ENCODE measurements at regions not wholly inside any gene's neighbourhood (a gene's known extent, or its start where the extent isn't known, plus 50 kb on each side); places are given as distances from the start of the nearest gene placed in this dataset.

DNA sequence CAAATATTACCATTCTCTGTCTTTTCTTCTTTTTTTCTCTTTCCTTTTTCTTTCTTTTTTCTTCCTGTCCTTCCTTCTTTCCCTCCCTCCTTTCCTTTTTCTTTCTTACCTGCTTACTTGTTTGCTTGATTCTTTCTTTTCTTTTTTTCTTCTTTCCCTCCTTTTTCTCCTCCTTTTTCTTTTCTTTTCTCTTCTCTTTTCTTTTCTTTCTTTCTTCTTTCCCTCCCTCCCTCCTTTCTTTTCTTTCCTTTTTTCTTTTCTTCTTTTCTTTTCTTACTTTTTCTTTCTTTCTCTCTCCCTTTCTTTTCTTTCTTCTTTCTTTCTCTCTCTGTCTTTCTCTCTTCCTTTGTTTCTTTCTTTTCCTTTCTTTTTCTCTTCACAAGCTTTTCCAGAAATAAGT is 697.4 kb upstream of the ADGRL3 start:
- TF ChIP-seq, protein P1, sequence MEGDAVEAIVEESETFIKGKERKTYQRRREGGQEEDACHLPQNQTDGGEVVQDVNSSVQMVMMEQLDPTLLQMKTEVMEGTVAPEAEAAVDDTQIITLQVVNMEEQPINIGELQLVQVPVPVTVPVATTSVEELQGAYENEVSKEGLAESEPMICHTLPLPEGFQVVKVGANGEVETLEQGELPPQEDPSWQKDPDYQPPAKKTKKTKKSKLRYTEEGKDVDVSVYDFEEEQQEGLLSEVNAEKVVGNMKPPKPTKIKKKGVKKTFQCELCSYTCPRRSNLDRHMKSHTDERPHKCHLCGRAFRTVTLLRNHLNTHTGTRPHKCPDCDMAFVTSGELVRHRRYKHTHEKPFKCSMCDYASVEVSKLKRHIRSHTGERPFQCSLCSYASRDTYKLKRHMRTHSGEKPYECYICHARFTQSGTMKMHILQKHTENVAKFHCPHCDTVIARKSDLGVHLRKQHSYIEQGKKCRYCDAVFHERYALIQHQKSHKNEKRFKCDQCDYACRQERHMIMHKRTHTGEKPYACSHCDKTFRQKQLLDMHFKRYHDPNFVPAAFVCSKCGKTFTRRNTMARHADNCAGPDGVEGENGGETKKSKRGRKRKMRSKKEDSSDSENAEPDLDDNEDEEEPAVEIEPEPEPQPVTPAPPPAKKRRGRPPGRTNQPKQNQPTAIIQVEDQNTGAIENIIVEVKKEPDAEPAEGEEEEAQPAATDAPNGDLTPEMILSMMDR (IDR thresholded peaks at IDR 0.05) = no peak
- TF ChIP-seq POLR2A (IDR thresholded peaks at IDR 0.05) = no peak

Data from right lobe of liver (tissue), 4 donors.